Cardiac muscle cell (in vitro differentiated cells and primary cell): ENCODE measurements at regions not wholly inside any gene's neighbourhood (a gene's known extent, or its start where the extent isn't known, plus 50 kb on each side); places are given as distances from the start of the nearest gene placed in this dataset.
A peak's percentile ranks its signal among the peaks of the same experiment; 100 is the strongest.

ENCODE experiments used
- DNase-seq, 2 donors: peaks; one replicate each; pipeline versions ENCODE4 v3.0.0 to v3.0.0-alpha.2; 2010 to 2017; ENCODE audit warnings: low read depth in 1 of 2, low spot score in 1 of 2
- H3K27ac ChIP-seq: fragments of 200-600 bp; sonication (generic); 2 replicates; pipeline ENCODE4 v1.5.1; 2016
- H3K27me3 ChIP-seq: fragments of 200-600 bp; sonication (generic); 2 replicates; pipeline ENCODE4 v1.6.0; 2016; ENCODE audit warnings: control low read depth
- H3K36me3 ChIP-seq: fragments of 200-600 bp; sonication (generic); 2 replicates; pipeline ENCODE4 v1.5.1; 2016; ENCODE audit warnings: control low read depth
- H3K4me1 ChIP-seq: fragments of 200-600 bp; sonication (generic); 2 replicates; pipeline ENCODE4 v1.8.1; 2017; ENCODE audit warnings: low read depth, mild to moderate bottlenecking, mixed run types
- H3K4me3 ChIP-seq: fragments of 200-600 bp; sonication (generic); 2 replicates; pipeline ENCODE4 v1.5.1; 2016; ENCODE audit warnings: mild to moderate bottlenecking
- H3K9me3 ChIP-seq: fragments of 200-600 bp; sonication (generic); 2 replicates; pipeline ENCODE4 v1.5.1; 2017; ENCODE audit warnings: low read depth, mild to moderate bottlenecking, control low read depth
- TF ChIP-seq, protein P1 (sequence below): IDR thresholded peaks from 2 replicates; pipeline ENCODE4 v1.5.1; 2012; ENCODE audit warnings: low read depth, mild to moderate bottlenecking, low read length

DNA sequence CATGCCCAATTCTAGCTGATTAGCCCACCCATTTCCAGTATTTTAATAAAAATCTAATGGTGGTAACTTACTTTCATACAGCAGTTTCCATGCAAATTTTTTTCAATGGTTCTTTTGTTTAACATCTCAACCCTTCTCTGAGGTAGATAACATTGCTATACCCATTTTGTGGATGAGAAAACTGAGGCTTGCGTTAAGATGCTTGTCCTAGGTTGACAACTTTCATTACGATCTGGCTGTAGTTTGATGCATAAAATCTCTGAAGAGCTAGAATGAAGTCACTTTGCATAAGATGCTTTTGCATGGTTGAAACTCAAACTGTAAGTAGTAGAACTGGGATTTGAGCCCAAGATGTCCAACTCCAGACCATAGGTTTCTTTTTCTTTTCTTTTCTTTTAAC, 309.5 kb upstream of the PODXL start:
- H3K27ac ChIP-seq: no peak overlapping the region
- no peak overlapping the region for H3K4me3 ChIP-seq
- TF ChIP-seq, protein P1, sequence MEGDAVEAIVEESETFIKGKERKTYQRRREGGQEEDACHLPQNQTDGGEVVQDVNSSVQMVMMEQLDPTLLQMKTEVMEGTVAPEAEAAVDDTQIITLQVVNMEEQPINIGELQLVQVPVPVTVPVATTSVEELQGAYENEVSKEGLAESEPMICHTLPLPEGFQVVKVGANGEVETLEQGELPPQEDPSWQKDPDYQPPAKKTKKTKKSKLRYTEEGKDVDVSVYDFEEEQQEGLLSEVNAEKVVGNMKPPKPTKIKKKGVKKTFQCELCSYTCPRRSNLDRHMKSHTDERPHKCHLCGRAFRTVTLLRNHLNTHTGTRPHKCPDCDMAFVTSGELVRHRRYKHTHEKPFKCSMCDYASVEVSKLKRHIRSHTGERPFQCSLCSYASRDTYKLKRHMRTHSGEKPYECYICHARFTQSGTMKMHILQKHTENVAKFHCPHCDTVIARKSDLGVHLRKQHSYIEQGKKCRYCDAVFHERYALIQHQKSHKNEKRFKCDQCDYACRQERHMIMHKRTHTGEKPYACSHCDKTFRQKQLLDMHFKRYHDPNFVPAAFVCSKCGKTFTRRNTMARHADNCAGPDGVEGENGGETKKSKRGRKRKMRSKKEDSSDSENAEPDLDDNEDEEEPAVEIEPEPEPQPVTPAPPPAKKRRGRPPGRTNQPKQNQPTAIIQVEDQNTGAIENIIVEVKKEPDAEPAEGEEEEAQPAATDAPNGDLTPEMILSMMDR: no peak
- no peaks in the 10 kb centered on the region for H3K27me3 ChIP-seq
- H3K4me1 ChIP-seq: no peaks in the 10 kb centered on the region
- H3K36me3 ChIP-seq: no peaks in the 10 kb centered on the region
- H3K9me3 ChIP-seq: no peaks in the 10 kb centered on the region
- DNase-seq: no peak

DNA sequence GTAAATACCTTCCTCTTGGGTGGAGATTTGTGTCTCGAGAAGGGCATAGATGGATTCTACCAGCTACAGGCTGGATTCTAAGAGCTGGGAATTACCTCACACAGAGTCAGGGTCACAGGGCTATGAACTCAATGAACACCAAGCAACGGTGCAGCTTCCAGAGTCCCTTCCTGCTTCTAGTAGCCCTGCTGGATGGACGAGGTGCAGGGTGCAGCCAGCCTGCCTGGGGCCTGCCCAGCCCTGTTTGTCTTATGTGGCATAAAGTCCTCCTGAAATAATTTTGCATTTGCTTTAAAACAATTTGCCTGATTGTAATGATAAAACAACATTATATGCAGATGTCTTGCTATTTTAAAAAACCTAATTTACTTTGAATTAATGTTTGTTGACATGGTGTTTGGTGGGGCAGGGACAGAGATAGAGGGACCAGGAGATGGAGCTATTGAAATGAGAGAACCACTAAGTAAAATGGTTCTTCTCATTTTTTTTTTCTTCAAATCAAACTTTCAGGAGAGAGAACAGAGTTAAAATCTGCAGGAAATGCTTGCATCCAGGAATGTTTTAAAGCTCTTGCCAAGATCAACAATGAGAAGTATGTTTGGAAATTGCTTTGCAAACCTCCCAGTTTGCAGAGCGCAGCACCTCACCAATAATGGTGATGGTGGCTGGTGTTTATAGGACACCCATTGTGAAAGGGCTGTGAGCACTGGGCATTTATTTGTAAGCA, 305.4 kb upstream of the PODXL start:
- no peak overlapping the region for H3K4me3 ChIP-seq
- no peaks in the 10 kb centered on the region for H3K9me3 ChIP-seq
- H3K4me1 ChIP-seq: no peaks in the 10 kb centered on the region
- TF ChIP-seq, protein P1: no peak
- H3K27ac ChIP-seq: no peak overlapping the region
- DNase-seq: peak in 1 of 2 donors; percentile 65
- no peaks in the 10 kb centered on the region for H3K36me3 ChIP-seq
- H3K27me3 ChIP-seq: no peaks in the 10 kb centered on the region

DNA sequence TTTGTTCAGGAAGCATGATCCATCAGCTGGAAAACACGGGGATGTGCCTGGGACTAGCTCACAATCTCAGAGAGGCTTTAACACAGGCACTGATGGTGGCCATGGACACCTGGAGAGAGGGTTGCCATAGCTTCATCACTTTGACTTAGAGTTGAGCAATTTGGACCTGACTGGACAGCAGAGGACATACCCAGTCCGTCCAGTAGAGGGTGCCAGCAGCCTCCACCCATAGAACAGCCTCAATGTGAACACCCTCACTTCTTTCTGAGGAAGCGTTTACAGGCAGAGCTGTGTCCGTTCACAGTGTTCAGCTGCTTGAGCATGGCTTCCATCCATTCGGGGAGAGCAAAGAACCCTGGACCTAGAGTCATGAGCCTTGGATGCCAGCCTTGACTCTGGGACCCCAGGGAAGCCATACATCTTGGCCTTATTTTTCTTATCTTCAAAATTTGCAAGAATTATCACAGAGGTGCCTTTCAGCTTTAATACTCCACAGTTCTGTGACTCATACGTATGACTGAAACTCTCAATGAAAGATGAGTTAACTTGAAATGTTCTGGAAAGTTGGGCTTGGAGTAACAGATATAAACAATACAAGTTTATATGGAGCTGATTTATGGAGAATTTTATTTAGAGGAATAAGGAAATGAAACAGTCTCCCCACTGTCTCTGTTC, 302.9 kb upstream of the PODXL start:
- H3K9me3 ChIP-seq: no peaks in the 10 kb centered on the region
- H3K4me3 ChIP-seq: no peak overlapping the region
- no peaks in the 10 kb centered on the region for H3K27me3 ChIP-seq
- no peaks in the 10 kb centered on the region for H3K36me3 ChIP-seq
- TF ChIP-seq, protein P1: peak; percentile 97
- DNase-seq: peak; percentile 73 to 80
- H3K27ac ChIP-seq: no peak overlapping the region
- H3K4me1 ChIP-seq: no peaks in the 10 kb centered on the region

DNA sequence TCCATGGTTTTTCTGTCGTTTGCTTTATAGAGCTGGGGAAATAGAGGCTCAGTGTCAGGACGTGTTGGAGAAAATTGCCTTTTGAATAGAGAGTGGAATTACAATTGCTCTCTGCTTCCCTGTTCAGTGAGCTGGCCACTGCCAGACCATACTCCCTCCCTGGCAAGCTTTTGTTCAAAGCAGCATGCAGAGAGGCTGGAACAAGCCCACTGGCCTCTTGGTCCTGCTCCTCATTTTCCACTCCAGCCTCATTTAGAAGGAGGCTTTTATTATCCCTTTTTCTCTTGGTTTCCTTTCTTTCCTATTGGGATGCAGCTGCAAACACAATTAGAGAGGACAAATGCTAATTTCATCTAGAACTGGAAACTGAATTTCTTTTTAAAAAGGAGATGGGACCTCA, 302.2 kb upstream of the PODXL start:
- Histone ChIP-seq H3K9me3 (no peaks in the 10 kb centered on the region), H3K4me1 (no peaks in the 10 kb centered on the region), H3K36me3 (no peaks in the 10 kb centered on the region), H3K27me3 (no peaks in the 10 kb centered on the region), H3K27ac (no peak overlapping the region), H3K4me3 (no peak overlapping the region)
- no peak for DNase-seq
- TF ChIP-seq, protein P1: no peak

DNA sequence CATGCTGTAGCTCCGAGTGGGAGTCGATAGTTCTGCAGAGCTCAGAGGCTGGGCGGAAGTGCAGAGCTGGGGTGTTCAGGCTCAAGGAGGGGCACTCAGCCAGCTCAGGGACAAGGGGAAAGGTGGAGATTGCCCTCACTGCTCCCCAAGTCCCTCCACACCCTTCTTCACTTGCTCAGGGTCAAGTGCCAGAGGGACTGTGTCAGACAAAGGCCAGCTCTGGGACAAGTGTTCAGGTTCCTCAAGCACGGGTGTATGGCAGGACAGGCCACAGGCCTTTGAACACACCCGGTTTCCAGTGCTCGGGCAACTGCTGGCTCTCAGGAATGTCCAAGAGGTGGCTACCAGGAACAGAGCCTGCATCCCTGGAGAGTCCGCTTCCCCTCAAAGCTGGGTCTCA, 293.0 kb upstream of the PODXL start:
- Histone ChIP-seq H3K27me3 (no peaks in the 10 kb centered on the region), H3K36me3 (no peaks in the 10 kb centered on the region), H3K9me3 (no peaks in the 10 kb centered on the region), H3K4me1 (no peaks in the 10 kb centered on the region), H3K4me3 (no peak overlapping the region), H3K27ac (no peak overlapping the region)
- TF ChIP-seq, protein P1: no peak
- DNase-seq: no peak
